DMS 273 treated with DMSO at 0.1 percent for 48 hours (cell line): ENCODE measurements at regions not wholly inside any gene's neighbourhood (a gene's known extent, or its start where the extent isn't known, plus 50 kb on each side); places are given as distances from the start of the nearest gene placed in this dataset.

Experiments
- DNase-seq: peaks from one replicate; lab custom pipeline; 2025; lab: John Stamatoyannopoulos, UW

DNA sequence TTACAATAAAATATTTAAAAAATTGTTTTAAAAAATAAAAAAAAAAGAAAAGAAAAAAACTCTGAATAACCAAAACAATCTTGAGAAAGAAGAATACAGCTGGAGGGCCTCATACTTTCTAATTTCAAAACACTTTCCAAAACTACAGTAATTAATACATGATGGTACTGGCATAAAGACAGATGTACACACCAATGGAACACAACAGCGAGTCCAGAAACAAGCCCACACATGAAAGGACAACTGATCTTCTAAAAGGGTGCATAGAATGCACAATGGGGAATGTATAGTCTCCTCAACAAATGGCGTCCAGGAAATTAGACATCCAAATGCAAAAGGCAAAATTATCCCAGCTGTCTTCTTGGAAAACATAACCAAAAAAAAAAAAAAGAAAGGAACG is 99.6 kb downstream of the LURAP1L start:
- no peak for DNase-seq

DNA sequence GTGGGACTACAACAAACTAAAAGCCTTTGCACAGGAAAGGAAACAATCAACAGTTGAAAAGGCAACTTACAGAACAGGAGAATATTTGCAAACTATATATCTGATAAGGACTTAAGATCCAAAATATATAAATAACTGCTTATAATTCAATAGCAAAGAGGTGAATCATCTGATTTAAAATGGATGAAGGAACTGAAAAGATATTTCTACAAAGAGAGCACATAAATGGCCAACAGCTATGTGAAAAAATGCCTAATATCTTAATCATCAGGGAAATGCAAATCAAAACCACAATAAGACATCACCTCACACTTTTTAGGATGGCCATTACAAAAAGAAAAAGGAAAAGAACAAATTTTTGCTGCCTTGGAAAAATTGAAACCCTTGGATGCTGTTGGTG is 100.4 kb downstream of the LURAP1L start:
- DNase-seq = no peak

DNA sequence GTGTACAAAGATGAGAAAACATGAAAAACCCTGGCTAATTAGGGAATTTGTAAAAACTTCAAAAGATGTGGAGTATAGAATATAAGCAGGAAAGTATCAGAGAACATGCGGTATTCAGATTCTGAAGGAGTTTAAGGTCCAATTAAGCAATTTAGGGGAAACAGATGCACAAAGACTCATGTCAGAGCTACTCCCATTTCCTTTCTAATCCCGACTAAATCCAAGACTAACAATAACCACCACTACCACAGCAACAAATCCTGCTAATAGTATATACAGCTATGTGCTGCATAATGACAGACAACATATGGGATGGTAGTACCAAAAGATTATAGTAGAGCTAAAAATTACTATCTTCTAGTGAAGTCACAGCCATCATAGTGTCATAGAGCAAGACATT is 102.1 kb downstream of the LURAP1L start:
- no peak for DNase-seq

DNA sequence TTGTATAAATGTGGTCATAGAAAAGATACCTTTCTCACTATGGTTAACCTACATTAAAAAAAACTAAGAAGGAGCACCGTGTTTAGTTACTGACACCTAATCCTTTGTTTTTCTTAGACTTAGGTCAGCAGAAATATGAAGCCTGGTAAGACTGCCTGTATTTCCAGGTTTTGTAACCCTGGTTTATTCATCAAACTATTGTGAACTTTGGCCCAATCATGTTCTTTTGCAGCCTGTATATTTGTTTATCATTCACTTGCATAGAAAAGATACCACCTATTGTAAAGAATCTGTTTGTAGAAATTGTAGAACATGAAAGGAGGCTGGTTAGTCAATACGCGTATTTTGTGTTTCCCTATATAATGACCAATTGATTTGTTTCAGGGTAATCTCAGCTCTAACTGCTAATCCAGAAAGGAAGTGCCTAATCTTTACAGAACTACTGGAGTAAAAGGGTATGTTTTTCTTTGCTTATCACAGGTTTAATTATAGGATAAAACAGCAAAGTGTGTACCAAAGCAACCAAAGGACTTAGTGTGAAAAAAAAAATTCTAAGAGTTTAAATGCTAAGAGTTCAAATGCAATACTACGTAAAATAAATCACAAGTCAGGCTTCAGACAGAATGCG is 103.6 kb downstream of the LURAP1L start:
- peak; percentile 33 for DNase-seq

DNA sequence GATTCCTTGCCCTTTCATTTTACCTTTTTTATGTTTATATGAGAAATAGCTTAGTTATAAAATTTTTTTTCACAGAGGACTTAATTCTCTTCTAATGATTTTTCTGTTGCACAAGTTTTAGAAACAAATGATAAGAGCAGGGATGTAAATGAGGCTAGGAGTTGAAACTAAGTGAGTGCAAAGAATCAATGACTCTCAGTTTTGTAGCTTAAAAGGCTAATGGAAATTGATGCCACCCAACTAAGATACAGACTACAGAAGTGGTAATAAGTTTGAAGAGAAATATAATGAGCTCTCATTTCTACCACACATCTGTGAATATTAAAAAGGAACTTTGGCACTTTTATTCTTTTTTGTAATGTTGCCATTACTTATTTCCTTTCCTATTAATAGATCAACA is 105.1 kb downstream of the LURAP1L start:
- no peak for DNase-seq

DNA sequence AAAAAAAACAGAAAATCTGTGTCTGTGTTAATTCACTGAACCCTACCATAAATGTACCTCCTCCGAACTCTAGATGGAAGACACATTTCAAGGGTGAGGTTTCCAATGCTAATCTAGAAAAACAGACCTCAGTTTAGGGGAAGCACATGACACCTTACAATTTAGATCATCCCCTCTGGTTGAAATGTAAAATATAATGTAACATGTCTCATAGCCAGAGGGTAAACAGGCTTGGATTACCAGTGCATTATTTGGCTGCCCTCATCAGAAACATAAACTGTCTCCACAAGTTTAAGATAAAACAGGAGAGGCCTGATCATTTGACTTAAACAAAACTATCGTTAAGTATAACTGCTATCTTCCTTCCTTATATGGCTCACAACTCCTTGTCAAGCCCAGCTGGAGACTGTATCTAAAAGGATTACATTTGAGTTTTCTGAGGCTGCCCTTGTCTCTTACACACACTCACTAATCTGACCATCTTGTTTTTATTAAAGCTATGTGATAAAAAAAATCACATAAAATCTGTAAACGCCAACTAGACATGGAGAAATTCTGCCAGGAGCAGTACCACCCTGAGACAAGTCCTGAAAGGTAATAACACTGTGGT is 105.7 kb downstream of the LURAP1L start:
- peak; percentile 5 for DNase-seq

DNA sequence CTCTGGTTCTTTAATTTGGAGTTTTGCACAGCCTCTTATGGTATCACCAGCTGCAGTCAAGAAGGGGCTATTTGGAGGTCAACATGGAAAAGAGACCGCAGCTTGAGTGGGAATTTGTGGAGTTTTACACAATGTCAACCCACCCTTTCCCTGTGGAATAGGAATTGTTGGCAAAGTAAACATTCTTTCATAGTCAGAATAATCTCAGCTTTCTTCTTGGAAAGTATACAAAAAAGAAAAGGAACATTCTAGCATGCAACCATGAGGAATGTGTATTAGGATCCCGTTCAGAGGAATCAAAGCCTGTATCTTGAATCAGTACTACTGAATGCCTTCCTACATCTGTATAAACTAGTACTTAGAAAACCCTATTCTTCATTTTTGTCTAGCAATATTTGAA is 107.6 kb downstream of the LURAP1L start:
- no peak for DNase-seq

DNA sequence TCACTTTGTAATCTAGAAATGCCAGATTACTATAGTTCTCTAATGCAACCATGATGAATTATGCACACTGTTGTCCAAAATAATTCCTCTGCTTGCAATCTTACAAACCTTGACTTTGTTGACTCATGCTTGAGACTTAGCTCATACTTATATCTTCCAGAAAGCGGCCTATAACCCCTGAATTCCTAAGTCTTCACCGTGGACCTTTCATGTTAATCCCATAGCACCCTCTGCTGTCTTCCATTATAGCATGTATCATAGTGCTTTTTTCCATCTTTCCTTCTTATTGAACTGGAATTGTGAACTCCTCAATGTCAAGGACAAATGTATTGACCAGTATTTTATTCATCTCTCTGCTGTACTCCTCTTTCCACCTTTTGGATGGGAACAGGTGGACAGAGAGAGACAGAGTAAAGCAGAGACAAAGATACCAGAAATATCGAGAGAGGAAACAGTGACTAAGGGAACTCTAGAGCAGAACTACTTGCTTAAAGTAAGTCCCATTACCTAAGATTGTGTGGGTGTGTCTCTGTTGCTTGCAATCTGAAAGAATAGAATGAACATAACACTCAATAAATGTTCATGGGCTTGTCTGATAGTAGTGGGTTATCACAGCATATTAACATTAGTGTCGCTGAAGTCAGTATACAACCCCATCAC is 110.0 kb downstream of the LURAP1L start:
- peak; percentile 64 for DNase-seq

DNA sequence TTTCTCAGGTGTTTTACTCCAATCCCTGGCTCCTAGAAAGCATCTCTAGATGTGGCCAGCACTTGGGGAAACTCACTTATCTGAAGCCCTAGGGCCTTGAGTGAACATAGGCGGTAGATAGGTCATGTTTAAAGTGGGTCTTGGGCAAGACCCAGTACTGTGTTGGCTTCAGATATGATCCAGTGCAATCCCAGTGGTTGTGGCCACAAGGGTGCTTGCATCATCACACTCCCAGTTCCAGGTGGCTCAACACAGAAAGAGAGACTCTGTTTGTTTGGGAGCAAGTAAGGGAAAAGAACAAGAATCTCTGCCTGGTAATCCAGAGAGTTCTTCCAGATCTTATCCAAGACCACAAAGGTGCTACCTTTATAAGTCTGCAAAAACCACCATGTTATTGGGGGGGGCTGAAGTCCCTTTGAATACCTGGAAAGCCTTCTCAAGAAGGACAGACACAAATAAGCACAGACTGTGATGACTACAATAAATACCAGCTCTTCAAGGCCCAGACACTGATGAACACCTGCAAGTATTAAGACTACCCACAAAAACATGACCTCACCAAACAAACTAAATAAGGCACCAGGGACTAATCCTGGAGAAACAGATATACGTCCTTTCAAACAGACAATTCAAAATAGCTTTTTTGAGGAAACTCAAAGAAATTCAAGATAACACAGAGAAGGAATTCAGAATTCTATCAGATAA is 114.7 kb downstream of the LURAP1L start:
- DNase-seq = no peak

DNA sequence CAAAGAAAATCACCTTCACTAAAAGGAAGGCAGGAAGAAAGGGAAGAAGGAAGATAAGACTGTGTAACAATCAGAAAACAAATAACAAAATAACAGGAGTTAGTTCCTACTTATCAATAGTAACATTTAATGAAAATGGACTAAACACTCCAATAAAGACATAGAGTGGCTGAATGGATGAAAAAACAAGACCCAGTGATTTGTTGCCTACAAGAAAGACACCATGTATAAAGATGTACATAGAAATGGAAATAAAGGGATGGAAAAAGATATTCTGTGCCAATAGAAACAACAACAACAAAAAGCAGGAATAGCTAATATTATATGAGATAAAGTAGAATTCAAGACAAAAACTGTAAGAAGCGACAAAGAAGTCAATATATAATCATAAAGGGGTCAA is 116.8 kb downstream of the LURAP1L start:
- no peak for DNase-seq

DNA sequence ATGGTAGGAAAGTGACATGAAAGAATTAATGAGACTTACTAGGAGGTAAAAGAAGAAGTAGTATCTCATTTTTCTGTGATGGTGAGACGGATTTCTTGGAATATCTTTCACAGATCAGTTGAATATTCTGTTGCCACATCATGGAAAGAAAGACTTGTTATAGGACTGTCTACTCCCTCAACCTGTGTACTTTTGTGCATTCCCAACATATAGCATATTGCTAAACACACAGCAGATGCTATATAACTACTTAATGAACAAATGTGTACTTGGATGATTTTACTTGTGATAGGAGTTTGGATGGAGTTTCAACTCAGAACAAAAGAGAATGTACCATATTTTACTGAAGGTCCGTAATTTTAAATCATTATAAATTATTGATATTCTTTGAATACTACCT is 128.5 kb downstream of the LURAP1L start:
- no peak for DNase-seq

DNA sequence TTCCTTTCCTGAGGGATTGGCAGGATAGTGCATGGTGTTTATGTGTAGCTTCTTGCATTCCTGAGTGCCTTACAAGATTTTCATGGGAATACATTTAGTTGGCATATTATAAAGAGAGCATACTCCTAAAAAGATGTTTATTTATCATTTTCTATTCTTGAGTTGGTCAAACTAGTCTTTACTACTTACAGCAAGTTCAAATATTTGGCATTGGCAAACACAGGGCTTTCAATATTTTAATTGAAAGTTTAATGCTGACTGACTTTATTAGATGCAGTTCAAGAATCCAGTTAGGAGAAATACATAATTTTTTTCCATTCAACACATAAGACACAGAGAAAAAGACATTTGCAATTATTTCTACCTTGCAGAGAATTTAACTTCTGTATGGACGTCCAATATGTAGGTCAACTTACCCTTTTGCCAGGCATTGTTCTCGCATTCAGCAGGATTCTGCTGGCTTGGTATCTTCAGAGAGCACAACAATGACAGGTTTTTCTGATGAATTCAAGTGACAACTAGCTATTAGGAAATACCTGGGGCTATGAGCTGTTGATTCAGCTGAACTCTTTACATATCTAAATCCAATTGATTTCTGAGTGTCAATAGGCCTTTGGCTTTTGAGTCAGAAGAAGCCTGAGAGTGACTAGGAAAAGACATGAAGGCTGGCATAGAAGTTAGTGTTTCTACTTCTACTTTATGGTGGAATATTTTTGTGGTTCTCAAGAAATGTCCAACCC is 129.6 kb downstream of the LURAP1L start:
- no peak for DNase-seq

DNA sequence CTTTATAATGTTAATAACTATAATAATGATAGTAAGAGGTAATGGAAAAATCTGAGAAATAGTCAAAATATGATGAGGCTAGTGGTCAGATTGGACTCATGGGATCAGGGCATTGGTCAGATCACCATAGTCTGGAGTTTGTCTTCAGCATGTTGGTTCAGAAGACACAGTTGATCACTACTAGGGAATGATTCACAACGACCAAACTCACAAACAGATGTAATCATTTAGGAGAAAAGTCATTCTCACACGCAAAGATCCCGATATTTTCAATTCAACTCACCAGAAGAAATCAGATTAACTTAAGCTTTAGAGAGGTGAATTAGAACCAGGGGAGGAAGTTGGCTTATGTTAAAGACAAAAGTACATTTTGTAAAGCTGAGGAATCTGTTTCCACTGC is 131.8 kb downstream of the LURAP1L start:
- no peak for DNase-seq

DNA sequence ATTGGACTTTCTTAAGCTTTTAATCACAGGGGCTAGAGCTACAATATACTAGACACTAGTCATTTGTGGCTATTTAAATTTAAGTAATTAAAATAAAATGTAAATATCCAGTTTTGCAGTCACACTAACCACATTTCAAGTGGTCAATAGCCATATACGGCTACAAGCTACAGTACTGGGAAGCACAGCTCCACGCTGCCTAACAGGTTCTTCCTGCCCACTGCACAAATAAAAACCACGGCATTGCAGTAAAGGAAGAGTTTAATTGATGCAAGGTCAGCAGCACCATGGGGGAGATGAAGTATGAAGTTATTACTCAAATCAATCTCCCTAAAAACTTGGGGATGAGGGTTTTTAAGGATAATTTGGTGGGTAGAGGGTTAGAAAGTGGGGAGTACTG is 134.1 kb downstream of the LURAP1L start:
- no peak for DNase-seq

DNA sequence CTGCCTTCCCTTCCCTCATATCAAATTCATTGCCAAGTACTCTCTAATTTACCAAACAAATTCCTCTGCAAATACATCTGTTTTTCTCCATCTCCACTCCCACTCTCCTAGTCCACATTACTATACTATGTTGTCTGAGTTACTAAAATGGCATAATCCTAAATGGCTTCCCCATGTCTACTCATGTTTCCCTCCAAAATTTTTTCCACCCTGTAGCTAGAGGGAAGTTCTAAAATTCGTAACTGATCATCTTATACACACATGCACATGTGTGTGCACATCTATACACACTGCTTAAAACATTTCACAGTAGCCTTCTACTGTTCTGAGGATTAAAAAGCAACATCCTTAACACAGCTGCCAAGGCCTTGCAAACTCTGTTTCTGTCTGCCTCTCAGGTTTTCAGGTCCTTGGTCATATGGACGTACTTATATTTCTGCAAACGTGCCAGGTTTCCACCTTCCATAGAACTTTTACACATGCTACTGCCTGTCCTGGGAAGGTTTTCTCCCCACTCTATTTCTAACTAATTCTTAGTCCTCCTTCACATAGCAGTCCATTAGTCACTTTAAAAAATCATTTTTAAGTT is 140.6 kb downstream of the LURAP1L start:
- no peak for DNase-seq

DNA sequence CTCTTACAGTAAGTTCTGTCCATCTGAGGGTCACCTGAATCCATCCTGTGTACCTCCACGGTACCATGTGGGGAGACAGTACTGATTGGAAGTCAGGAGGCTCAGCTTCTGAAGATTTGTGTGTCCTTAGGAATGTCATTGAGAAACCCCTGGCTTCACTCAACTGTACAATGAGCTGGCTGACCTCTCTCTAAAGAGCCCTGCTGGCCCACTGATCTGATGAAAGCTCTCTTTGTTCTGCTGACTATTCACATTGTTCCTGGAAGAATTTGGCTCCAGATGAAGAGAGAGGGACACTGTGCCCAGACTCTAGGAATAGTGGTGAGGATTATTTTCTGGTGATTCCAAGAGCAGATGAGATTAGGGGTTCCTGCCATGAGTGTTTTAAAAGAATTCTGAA is 141.2 kb downstream of the LURAP1L start:
- no peak for DNase-seq

DNA sequence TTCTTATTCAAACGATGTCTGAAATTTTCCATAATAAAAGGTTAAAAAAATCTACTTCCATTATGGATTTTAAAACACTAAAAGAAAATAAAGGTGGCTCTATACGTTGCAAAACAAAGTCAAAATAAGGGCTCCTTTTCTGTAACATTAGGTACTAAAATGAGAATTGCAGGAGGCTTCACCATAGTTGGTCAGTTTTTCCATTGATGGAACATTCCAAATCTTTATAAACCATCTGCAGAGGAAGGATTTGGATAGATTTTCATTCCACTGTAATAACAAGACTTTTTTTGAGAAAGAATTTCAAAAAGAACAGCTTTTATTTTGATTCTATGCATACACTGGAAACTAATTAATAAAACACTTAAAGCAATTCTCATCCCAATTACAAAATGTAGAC is 145.6 kb downstream of the LURAP1L start:
- no peak for DNase-seq

DNA sequence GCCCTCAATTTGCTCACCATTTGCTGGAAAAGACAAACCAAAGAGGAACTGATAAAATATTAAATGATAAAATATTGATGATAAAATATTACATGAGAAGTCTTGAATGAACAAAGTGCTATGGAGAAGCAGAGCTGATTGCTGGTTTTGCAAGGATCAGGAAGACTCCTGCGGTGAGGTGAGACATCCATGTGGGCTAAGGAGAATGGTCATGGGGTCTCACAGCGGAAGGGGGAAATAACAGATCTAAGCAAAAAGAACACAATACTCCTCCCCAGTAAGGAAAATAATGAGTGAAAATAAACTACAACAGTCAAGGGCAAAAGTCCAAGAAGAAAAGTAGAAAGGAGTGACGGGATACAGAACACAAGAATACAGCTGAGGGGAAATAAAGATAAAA is 146.8 kb downstream of the LURAP1L start:
- DNase-seq = no peak

DNA sequence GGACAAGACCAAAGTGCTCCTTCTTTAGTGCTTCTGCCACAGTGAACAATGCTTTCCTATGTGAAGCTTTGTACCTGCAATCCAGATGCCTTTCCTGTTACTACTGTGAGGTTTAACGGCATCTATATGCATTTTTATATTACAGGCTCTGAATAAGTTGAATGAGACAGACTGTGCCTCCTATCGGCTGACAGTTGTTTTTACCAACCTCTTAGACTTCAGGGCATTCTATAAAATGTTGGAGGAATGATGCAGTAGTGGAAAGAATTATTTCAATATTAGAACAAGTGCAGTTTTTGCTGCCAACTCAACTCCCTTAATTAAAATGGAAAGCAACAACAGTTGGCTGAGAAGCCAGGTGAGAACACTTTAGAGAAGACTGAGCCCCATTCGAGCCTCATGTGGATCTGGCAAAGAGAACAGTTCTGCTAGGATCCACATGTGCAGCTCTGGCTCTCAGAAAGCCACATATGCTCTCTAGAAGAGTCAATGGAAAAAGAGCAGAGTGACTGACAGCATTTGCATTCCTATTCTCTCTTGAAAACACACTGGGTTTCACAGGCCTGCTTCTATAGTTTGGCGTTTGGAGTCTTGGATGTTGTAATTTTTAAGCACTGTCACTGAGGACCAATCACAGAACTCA is 147.5 kb downstream of the LURAP1L start:
- no peak for DNase-seq

DNA sequence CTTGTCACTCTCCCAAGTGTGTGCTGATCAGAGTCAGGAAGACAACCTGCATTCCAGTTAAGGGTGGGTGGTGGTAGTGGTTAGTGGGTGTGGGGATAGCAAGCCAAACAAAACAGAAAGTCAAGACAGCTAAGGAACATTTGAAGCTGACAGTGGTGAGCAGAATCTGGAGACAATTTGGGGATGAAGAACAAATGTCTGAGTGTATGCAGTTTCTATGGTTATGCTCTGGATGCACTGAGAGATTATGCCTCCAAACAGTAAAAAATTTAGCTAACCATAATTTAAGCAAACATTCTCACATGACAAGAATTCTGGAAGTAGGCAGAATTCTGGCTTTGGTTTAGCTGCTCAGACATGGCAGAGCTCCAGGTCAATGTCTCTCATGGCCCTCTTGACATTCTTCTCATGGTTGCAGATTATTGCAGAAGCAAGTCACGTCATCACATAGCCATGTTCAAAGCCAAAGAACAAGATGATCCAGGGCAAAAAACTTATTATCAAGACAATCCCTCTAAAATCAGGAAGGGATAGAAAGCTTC is 148.7 kb downstream of the LURAP1L start:
- DNase-seq = no peak

DNA sequence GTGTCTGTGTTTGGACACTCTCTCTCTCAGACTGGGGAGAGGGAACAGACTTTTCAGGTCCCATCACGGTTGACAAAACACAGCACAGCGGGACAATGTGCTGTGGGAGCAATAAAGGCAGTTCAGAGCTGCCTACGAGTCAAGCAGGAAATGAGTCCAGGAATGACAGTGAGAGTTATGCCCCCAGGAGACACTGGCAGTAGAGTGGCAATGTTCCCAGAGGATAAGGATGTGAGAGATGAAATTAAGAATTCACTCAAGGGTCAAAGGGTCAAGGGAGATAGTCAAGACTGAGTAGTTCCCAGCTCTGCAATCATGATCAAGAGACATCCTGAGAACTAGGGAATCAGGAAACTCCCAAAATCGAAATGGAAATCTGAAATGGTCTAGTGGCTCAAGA is 156.1 kb downstream of the LURAP1L start:
- DNase-seq = no peak
